Myocyte (in vitro differentiated cells): ENCODE measurements at regions not wholly inside any gene's neighbourhood (a gene's known extent, or its start where the extent isn't known, plus 50 kb on each side); places are given as distances from the start of the nearest gene placed in this dataset.
A peak's percentile ranks its signal among the peaks of the same experiment; 100 is the strongest.

Experiments
- DNase-seq: peaks from one replicate; pipeline ENCODE4 v3.0.0-alpha.2; 2012; ENCODE audit warnings: low read depth

- no peak for DNase-seq
Measured at GRCh38 chr12:27382924-27383323, 50.3 kb downstream of the BMAL2 start.

- DNase-seq: peak; percentile 81
Measured at GRCh38 chr12:27383429-27384260, 51.0 kb downstream of the BMAL2 start.

GRCh38 chr12:27384261-27384590, 51.6 kb downstream of the BMAL2 start:
- DNase-seq: no peak

GRCh38 chr12:27385766-27386564, 53.3 kb downstream of the BMAL2 start:
- DNase-seq: no peak

- no peak for DNase-seq
Measured at GRCh38 chr12:27387473-27387872, 54.8 kb downstream of the BMAL2 start.

- DNase-seq: no peak
Measured at GRCh38 chr12:27388650-27389049, 56.0 kb downstream of the BMAL2 start.

- DNase-seq: no peak
Measured at GRCh38 chr12:27394676-27395075, 51.9 kb upstream of the SMCO2 start.

GRCh38 chr12:27396216-27396815, 50.2 kb upstream of the SMCO2 start:
- peak; percentile 3 for DNase-seq
